Peyer's patch (tissue), 4 donors: ENCODE measurements at regions not wholly inside any gene's neighbourhood (a gene's known extent, or its start where the extent isn't known, plus 50 kb on each side); places are given as distances from the start of the nearest gene placed in this dataset.

Source experiments
- DNase-seq, 3 donors: peaks; one replicate each; pipeline ENCODE4 v3.0.0-alpha.2; 2017 to 2019
- H3K27ac ChIP-seq, 4 donors: fragments of 200-600 bp; sonication (generic); one replicate each; pipeline ENCODE4 v1.5.1; 2016 to 2019
- H3K27me3 ChIP-seq, 2 donors: fragments of 200-600 bp; sonication (generic); one replicate each; pipeline ENCODE4 v1.5.1; 2019
- H3K36me3 ChIP-seq, 3 donors: fragments of 200-600 bp; sonication (generic); one replicate each; pipeline ENCODE4 v1.5.1; 2016 to 2019
- H3K4me1 ChIP-seq, 4 donors: fragments of 200-600 bp; sonication (generic); one replicate each; pipeline ENCODE4 v1.5.1; 2016 to 2019
- H3K4me3 ChIP-seq, 4 donors: fragments of 200-600 bp; sonication (generic); 1 replicate in 3 of 4; 2 replicates in 1 of 4; pipeline ENCODE4 v1.5.1; 2016 to 2019; ENCODE audit warnings: mild to moderate bottlenecking in 1 of 4
- H3K9me3 ChIP-seq, 4 donors: fragments of 200-600 bp; sonication (generic); one replicate each; pipeline ENCODE4 v1.5.1; 2016 to 2019; ENCODE audit warnings: mild to moderate bottlenecking in 1 of 4
- CTCF ChIP-seq, 6 experiments: fragments of 450-650 bp in 4 of 6; fragments of 200-600 bp in 2 of 6; sonication (generic) in 1 of 6; IDR thresholded peaks; one replicate each; pipeline ENCODE4 v1.5.1; 2017 to 2019; ENCODE audit warnings: antibody characterized with exemption in 6 of 6, mild to moderate bottlenecking in 3 of 6, moderate library complexity in 1 of 6
- POLR2A ChIP-seq, 2 donors: fragments of 450-650 bp; IDR thresholded peaks; one replicate each; pipeline ENCODE4 v1.5.1; 2017; ENCODE audit warnings: antibody characterized with exemption in 2 of 2, mild to moderate bottlenecking in 2 of 2, moderate library complexity in 2 of 2

GRCh38 chr20:48335308-48336050 is 492.3 kb downstream of the PREX1 start:
- no peak overlapping the region for H3K4me3 ChIP-seq
- no peak for TF ChIP-seq POLR2A (IDR thresholded peaks at IDR 0.05)
- TF ChIP-seq CTCF (IDR thresholded peaks at IDR 0.05) = no peak
- H3K36me3 ChIP-seq = no peaks in the 10 kb centered on the region
- H3K27ac ChIP-seq = no peak overlapping the region
- no peak for DNase-seq
- H3K27me3 ChIP-seq = no peaks in the 10 kb centered on the region
- H3K4me1 ChIP-seq = peaks cover 0 to under 1% (median 0%) of the 10 kb centered on the region in 4 donors
- H3K9me3 ChIP-seq = no peaks in the 10 kb centered on the region

- no peaks in the 10 kb centered on the region for H3K36me3 ChIP-seq
- H3K27ac ChIP-seq = no peak overlapping the region
- H3K4me1 ChIP-seq = no peaks in the 10 kb centered on the region
- no peak for DNase-seq
- H3K9me3 ChIP-seq = no peaks in the 10 kb centered on the region
- no peak for TF ChIP-seq CTCF (IDR thresholded peaks at IDR 0.05)
- TF ChIP-seq POLR2A (IDR thresholded peaks at IDR 0.05) = no peak
- no peaks in the 10 kb centered on the region for H3K27me3 ChIP-seq
- H3K4me3 ChIP-seq = no peak overlapping the region
These were observed 494.1 kb downstream of the PREX1 start for GRCh38 chr20:48333707-48334106.

DNA sequence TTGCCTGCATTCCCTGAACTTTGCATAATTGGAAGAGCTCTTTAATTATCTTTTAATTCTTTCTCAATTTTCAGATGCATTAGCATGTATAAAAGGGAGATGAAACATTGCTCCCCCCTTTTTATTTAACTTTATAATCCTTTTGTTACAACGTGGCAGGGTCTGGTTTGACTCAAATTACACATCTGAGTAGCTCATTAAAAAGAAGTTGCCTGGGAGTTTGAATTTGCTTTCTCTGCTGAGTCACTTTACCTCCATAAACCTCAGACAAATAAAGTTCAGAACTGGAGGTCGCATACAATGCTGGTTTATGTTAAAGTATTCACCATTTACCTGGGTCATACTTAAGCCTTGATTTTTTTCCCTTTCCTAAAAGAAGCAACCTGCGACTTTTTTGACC is 495.2 kb downstream of the PREX1 start:
- H3K4me1 ChIP-seq = no peaks in the 10 kb centered on the region
- no peaks in the 10 kb centered on the region for H3K9me3 ChIP-seq
- no peaks in the 10 kb centered on the region for H3K36me3 ChIP-seq
- DNase-seq = no peak
- no peaks in the 10 kb centered on the region for H3K27me3 ChIP-seq
- H3K4me3 ChIP-seq = no peak overlapping the region
- TF ChIP-seq POLR2A (IDR thresholded peaks at IDR 0.05) (no peak), CTCF (IDR thresholded peaks at IDR 0.05) (no peak)
- no peak overlapping the region for H3K27ac ChIP-seq

DNA sequence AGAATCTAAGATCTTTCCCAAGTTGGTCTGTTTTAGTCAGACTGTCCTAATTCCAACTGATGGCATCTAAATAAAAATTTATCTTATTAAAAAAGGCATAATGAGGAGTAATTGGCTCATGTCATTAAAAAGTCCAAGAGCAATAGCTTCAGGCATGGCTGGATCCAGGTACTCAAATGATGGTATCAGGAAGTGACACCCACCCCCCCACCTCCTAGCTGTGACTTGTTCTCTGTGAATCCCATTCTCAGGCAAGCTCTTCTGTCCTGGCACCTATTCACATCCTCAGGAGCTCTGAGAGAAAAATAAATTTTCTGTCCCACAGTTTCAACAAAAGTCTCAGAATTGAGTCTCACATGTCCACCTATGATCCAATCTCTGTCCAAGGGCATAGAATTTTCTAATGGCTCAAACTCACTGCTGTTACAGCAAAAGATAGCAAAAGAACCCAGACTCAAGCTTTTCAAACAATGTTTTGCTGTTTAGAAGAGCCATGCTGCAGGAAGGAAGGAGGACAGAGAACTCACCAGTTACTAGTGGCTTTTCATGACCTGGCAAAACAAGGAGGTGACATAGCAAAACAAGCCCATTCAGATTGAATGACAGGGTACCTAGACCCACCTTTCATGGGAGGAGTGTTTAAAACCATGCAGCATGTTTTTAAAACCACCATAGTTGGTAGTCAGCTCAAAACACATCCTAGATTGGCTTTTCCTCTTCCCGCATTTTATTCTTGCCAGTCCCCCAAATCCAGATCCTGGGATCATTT is 496.1 kb downstream of the PREX1 start:
- Histone ChIP-seq H3K27me3 (no peaks in the 10 kb centered on the region), H3K27ac (no peak overlapping the region), H3K9me3 (no peaks in the 10 kb centered on the region), H3K36me3 (no peaks in the 10 kb centered on the region), H3K4me3 (no peak overlapping the region), H3K4me1 (no peaks in the 10 kb centered on the region)
- no peak for TF ChIP-seq POLR2A (IDR thresholded peaks at IDR 0.05)
- no peak for TF ChIP-seq CTCF (IDR thresholded peaks at IDR 0.05)
- DNase-seq = no peak

DNA sequence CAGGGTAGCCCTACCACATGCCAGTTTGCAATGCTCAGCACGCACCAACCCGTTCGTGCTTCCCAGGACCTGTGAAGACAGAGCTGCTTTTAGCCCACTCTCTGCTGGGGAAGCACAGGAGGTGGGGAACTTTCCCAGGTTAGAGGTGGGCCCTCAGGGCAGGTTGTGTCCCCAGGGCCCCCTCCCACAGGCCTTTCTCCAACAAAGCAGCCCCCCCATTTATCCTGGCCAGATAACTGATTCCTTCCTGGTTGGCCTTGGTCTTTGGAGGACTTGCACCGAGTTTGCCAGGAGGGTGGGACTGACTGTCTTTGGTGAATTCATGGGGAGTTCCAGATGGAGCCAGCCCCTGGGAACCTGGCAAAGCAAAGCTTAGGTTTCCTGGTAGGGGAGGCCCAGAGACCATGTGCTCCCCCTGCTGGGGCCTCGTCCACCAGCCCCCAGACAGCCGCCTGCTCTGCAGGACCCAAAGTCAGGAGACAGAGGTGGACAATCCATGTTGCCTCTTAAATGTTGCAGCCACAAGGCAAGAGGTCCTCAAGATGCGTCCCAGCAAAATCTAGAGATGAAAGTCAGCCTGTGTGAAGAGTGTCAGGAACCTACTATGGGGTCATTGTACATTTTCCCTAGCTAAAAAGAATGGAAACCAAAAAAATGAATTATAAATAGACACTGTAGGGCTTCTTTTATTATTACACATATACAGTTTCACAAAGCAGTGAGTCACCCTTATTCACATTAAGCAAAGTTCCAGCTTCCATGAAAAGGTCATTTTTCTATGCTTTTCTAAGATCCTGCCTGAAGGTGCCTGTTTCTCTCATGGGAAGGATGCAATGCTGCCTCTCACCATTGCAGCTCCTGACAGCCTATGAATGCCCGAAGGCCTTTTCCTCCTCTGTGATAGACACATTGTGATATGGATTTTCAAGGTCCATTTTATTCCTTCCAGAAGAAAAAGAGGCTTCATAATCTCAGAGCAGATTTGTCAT is 497.8 kb downstream of the PREX1 start:
- Histone ChIP-seq H3K9me3 (no peaks in the 10 kb centered on the region), H3K27ac (no peak overlapping the region), H3K4me3 (no peak overlapping the region), H3K36me3 (no peaks in the 10 kb centered on the region), H3K4me1 (no peaks in the 10 kb centered on the region), H3K27me3 (no peaks in the 10 kb centered on the region)
- no peak for DNase-seq
- TF ChIP-seq CTCF (IDR thresholded peaks at IDR 0.05) (peak in 3 of 6 experiments; percentile 18 to 24 (median 22)), POLR2A (IDR thresholded peaks at IDR 0.05) (no peak)
